A673 (cell line): ENCODE measurements at regions not wholly inside any gene's neighbourhood (a gene's known extent, or its start where the extent isn't known, plus 50 kb on each side); places are given as distances from the start of the nearest gene placed in this dataset.

Source experiments
- EZH2 ChIP-seq: fragments of 200-600 bp; sonication (generic); IDR thresholded peaks from 2 replicates; pipeline ENCODE4 v1.6.1; 2017; ENCODE audit warnings: borderline replicate concordance, low read depth, mild to moderate bottlenecking, mixed read lengths, antibody characterized with exemption, low read length; ENCODE audit not compliant: poor library complexity, severe bottlenecking
- TF ChIP-seq, protein P1 (sequence below): fragments of 300-800, 200-600 bp; sonication (generic); conservative IDR thresholded peaks from 2 replicates; pipeline ENCODE4 v1.5.1; 2017; ENCODE audit warnings: low read depth, mild to moderate bottlenecking, antibody characterized with exemption, low read length, moderate library complexity, mixed read lengths

DNA sequence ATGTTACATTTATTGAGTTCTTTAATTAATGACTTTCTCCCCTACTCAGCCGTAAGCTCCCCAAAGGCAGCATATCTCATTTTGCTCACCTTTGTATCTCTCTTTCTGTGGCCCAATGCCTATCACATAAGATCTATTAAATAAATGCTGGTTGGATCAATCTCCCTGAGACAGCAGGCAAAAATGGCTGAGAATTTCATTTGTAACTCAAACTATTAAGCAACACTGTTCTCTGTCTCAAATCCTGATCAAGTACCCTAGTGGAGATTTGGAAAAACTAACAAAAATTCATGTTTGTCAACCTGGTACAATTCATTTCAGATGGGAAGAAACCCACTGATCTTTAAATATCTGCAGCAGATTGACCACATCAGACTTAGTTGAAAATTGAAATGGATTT lies 127.4 kb downstream of the ZFAND4 start:
- TF ChIP-seq, protein P1, sequence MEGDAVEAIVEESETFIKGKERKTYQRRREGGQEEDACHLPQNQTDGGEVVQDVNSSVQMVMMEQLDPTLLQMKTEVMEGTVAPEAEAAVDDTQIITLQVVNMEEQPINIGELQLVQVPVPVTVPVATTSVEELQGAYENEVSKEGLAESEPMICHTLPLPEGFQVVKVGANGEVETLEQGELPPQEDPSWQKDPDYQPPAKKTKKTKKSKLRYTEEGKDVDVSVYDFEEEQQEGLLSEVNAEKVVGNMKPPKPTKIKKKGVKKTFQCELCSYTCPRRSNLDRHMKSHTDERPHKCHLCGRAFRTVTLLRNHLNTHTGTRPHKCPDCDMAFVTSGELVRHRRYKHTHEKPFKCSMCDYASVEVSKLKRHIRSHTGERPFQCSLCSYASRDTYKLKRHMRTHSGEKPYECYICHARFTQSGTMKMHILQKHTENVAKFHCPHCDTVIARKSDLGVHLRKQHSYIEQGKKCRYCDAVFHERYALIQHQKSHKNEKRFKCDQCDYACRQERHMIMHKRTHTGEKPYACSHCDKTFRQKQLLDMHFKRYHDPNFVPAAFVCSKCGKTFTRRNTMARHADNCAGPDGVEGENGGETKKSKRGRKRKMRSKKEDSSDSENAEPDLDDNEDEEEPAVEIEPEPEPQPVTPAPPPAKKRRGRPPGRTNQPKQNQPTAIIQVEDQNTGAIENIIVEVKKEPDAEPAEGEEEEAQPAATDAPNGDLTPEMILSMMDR, result no peak
- TF ChIP-seq EZH2, result no peak
